SK-N-SH (cell line): ENCODE measurements at regions not wholly inside any gene's neighbourhood (a gene's known extent, or its start where the extent isn't known, plus 50 kb on each side); places are given as distances from the start of the nearest gene placed in this dataset.

Experiments
- CTCF ChIA-PET: fragments of 300-600, 350-600 bp; formaldehyde crosslinking; extraction: SDS; loops from one replicate; lab custom pipeline; 2021; lab: Yijun Ruan, JAX
- POLR2A ChIA-PET: fragments of 350-600 bp; sonication (Branson Sonifier 250); formaldehyde crosslinking; extraction: SDS; loops from one replicate; lab custom pipeline; 2020; ENCODE audit warnings: antibody characterized with exemption, inconsistent platforms; lab: Yijun Ruan, JAX
- DNase-seq: peaks from one replicate; pipeline ENCODE4 v3.0.0; 2012
- H2AFZ ChIP-seq: fragments of 200-600 bp; sonication (generic); 2 replicates; pipeline ENCODE4 v1.8.1; 2016; ENCODE audit warnings: antibody characterized with exemption, mild to moderate bottlenecking, low read depth
- H3F3A ChIP-seq: fragments of 200-600 bp; sonication (generic); replicated peaks from 2 replicates; pipeline ENCODE3; 2016; ENCODE audit warnings: antibody characterized with exemption, mild to moderate bottlenecking; ENCODE audit not compliant: insufficient read depth
- H3K27ac ChIP-seq, 2 experiments: fragments of 200-500 bp in 1 of 2; fragments of 200-600 bp in 1 of 2; sonication (Bioruptor generic) in 1 of 2; sonication (generic), shearing (Covaris generic) in 1 of 2; 2 replicates each; pipeline versions ENCODE4 v1.5.1 to v1.6.1; 2014 to 2016; ENCODE audit warnings: low read depth in 2 of 2, inconsistent platforms in 1 of 2, low read length in 1 of 2, mild to moderate bottlenecking in 1 of 2, mixed read lengths in 1 of 2
- H3K27me3 ChIP-seq: fragments of 200-600 bp; sonication (generic), shearing (Covaris generic); 2 replicates; pipeline ENCODE4 v1.6.1; 2016; ENCODE audit warnings: mixed run types; ENCODE audit not compliant: insufficient read depth
- H3K36me3 ChIP-seq, 2 experiments: fragments of 200-500 bp in 1 of 2; fragments of 200-600 bp in 1 of 2; sonication (Bioruptor generic) in 1 of 2; sonication (generic) in 1 of 2; replicated peaks in 1 of 2; 2 replicates each; pipeline versions ENCODE3 to v1.5.1; 2014 to 2016; ENCODE audit warnings: low read length in 1 of 2, mild to moderate bottlenecking in 1 of 2; ENCODE audit not compliant: insufficient read depth in 2 of 2, control insufficient read depth in 1 of 2
- H3K4me1 ChIP-seq, 2 experiments: fragments of 200-500 bp in 1 of 2; fragments of 200-600 bp in 1 of 2; sonication (Bioruptor generic) in 1 of 2; sonication (generic), shearing (Covaris generic) in 1 of 2; 2 replicates each; pipeline versions ENCODE4 v1.5.1 to v1.6.1; 2014 to 2016; ENCODE audit warnings: low read depth in 1 of 2, low read length in 1 of 2, mixed run types in 1 of 2; ENCODE audit not compliant: insufficient read depth in 2 of 2, control insufficient read depth in 1 of 2
- H3K4me2 ChIP-seq: fragments of 200-600 bp; sonication (generic), shearing (Covaris generic); 2 replicates; pipeline ENCODE4 v1.6.1; 2017; ENCODE audit warnings: mixed run types
- H3K4me3 ChIP-seq, 2 experiments: fragments of 200-500 bp in 1 of 2; fragments of 200-600 bp in 1 of 2; sonication (Bioruptor generic) in 1 of 2; sonication (generic), shearing (Covaris generic) in 1 of 2; 2 replicates each; pipeline versions ENCODE4 v1.5.1 to v1.8.1; 2014 to 2016; ENCODE audit warnings: low read depth in 2 of 2, inconsistent platforms in 1 of 2, low read length in 1 of 2, mild to moderate bottlenecking in 1 of 2, mixed read lengths in 1 of 2, moderate library complexity in 1 of 2
- H3K79me2 ChIP-seq: fragments of 200-600 bp; sonication (generic); 2 replicates; pipeline ENCODE4 v1.8.1; 2017; ENCODE audit warnings: mild to moderate bottlenecking; ENCODE audit not compliant: insufficient read depth
- H3K9ac ChIP-seq: fragments of 200-600 bp; sonication (generic); 2 replicates; pipeline ENCODE4 v1.6.1; 2017; ENCODE audit warnings: mixed run types
- H3K9me2 ChIP-seq: fragments of 200-600 bp; sonication (generic); 2 replicates; pipeline ENCODE4 v1.6.1; 2017; ENCODE audit warnings: mixed run types
- H3K9me3 ChIP-seq: fragments of 200-600 bp; sonication (generic); 2 replicates; pipeline ENCODE4 v1.6.1; 2017; ENCODE audit warnings: mixed run types, mild to moderate bottlenecking, moderate library complexity
- H4K20me1 ChIP-seq: fragments of 200-600 bp; sonication (generic); 2 replicates; pipeline ENCODE4 v1.6.1; 2017; ENCODE audit warnings: mild to moderate bottlenecking, mixed run types; ENCODE audit not compliant: insufficient read depth
- ELF1 ChIP-seq: IDR thresholded peaks from 2 replicates; pipeline ENCODE4 v1.4.0; 2012
- EP300 ChIP-seq, 2 experiments: IDR thresholded peaks; 2 replicates each; pipeline versions ENCODE4 v1.4.0 to v1.6.1; 2012; ENCODE audit warnings: borderline replicate concordance in 1 of 2, low read depth in 1 of 2, low read length in 1 of 2
- EZH2phosphoT487 ChIP-seq: fragments of 200-600 bp; sonication (generic); IDR thresholded peaks from 2 replicates; pipeline ENCODE4 v1.6.1; 2017; ENCODE audit warnings: low read depth, mixed run types, mild to moderate bottlenecking, antibody characterized with exemption, moderate library complexity, borderline replicate concordance
- FOSL2 ChIP-seq: IDR thresholded peaks from 2 replicates; pipeline ENCODE4 v1.4.0; 2012; ENCODE audit warnings: low read depth, mild to moderate bottlenecking, moderate library complexity, borderline replicate concordance
- FOXM1 ChIP-seq: IDR thresholded peaks from 2 replicates; pipeline ENCODE4 v1.4.0; 2012; ENCODE audit warnings: low read depth, mild to moderate bottlenecking
- GABPA ChIP-seq: IDR thresholded peaks from 2 replicates; pipeline ENCODE4 v1.4.0; 2012; ENCODE audit warnings: low read depth, mild to moderate bottlenecking
- JUND ChIP-seq: IDR thresholded peaks from 2 replicates; pipeline ENCODE4 v1.4.0; 2012
- MAX ChIP-seq: IDR thresholded peaks from 2 replicates; pipeline ENCODE4 v1.4.0; 2012; ENCODE audit warnings: low read depth
- MXI1 ChIP-seq: IDR thresholded peaks from 2 replicates; pipeline ENCODE4 v1.6.1; 2012; ENCODE audit warnings: mild to moderate bottlenecking, low read depth, low read length, improper control_type of control experiment
- NFIC ChIP-seq: IDR thresholded peaks from 2 replicates; pipeline ENCODE4 v1.4.0; 2012; ENCODE audit warnings: borderline replicate concordance
- NRF1 ChIP-seq: IDR thresholded peaks from 2 replicates; pipeline ENCODE4 v1.6.1; 2012; ENCODE audit warnings: low read depth, mild to moderate bottlenecking, low read length
- PBX3 ChIP-seq: IDR thresholded peaks from 2 replicates; pipeline ENCODE4; 2012
- POLR2AphosphoS5 ChIP-seq: IDR thresholded peaks from 2 replicates; pipeline ENCODE4 v1.6.1; 2012; ENCODE audit warnings: low read depth, low read length
- RAD21 ChIP-seq: IDR thresholded peaks from 2 replicates; pipeline ENCODE4 v1.6.1; 2012; ENCODE audit warnings: mild to moderate bottlenecking, low read length
- RCOR1 ChIP-seq: fragments of 150-350 bp; IDR thresholded peaks from 2 replicates; pipeline ENCODE4 v1.6.1; 2017; ENCODE audit warnings: antibody characterized with exemption, low read length
- SMC3 ChIP-seq: IDR thresholded peaks from 2 replicates; pipeline ENCODE4 v1.6.1; 2012; ENCODE audit warnings: low read depth, low read length, improper control_type of control experiment
- TEAD4 ChIP-seq: IDR thresholded peaks from 2 replicates; pipeline ENCODE4 v1.4.0; 2012; ENCODE audit warnings: mild to moderate bottlenecking, borderline replicate concordance; ENCODE audit not compliant: insufficient read depth
- USF1 ChIP-seq: IDR thresholded peaks from 2 replicates; pipeline ENCODE4 v1.4.0; 2012; ENCODE audit warnings: low read depth, borderline replicate concordance
- YY1 ChIP-seq: IDR thresholded peaks from 2 replicates; pipeline ENCODE4 v1.4.0; 2012; ENCODE audit warnings: low read depth, mild to moderate bottlenecking
- WGBS: methylation state at CpG from one replicate; pipeline ENCODE4 v1.1.6; 2017; ENCODE audit warnings: low lambda C conversion rate; 5-methylcytosine and 5-hydroxymethylcytosine counted together

GRCh38 chr4:112752510-112752909 is 115.6 kb downstream of the LARP7 start:
- Histone ChIP-seq H3F3A (no peaks in the 10 kb centered on the region), H3K4me1 (no peaks in the 10 kb centered on the region), H3K27me3 (no peaks in the 10 kb centered on the region), H3K36me3 (no peaks in the 10 kb centered on the region), H2AFZ (no peak overlapping the region), H3K4me3 (no peak overlapping the region), H3K4me2 (no peak overlapping the region), H3K27ac (no peak overlapping the region), H3K9me2 (no peaks in the 10 kb centered on the region), H4K20me1 (no peaks in the 10 kb centered on the region), H3K79me2 (no peaks in the 10 kb centered on the region), H3K9ac (no peak overlapping the region), H3K9me3 (no peaks in the 10 kb centered on the region)
- no peak for TF ChIP-seq YY1
- no peak for TF ChIP-seq POLR2AphosphoS5
- TF ChIP-seq RAD21, result no peak
- no peak for TF ChIP-seq NRF1
- no peak for DNase-seq
- CTCF ChIA-PET, result interaction anchor here (7.4 kb wide), 1 partner anchor 12 kb away, joined by 70 read pairs; no protein-coding TSS in a partner anchor
- POLR2A ChIA-PET, result no interaction called here
- 80% methylated on average over 3 of the region's 3 CpGs for WGBS

- H3K27ac ChIP-seq, result no peak overlapping the region
- no peaks in the 10 kb centered on the region for H3F3A ChIP-seq
- H3K36me3 ChIP-seq, result no peaks in the 10 kb centered on the region
- H3K4me1 ChIP-seq, result no peaks in the 10 kb centered on the region
- no peaks in the 10 kb centered on the region for H3K79me2 ChIP-seq
- H2AFZ ChIP-seq, result no peak overlapping the region
- no peaks in the 10 kb centered on the region for H4K20me1 ChIP-seq
- no peaks in the 10 kb centered on the region for H3K9me2 ChIP-seq
- no peaks in the 10 kb centered on the region for H3K27me3 ChIP-seq
- H3K9me3 ChIP-seq, result no peaks in the 10 kb centered on the region
- no peak overlapping the region for H3K9ac ChIP-seq
- DNase-seq, result no peak
- TF ChIP-seq PBX3 (no peak), NRF1 (no peak), MAX (no peak), JUND (no peak), GABPA (no peak), NFIC (no peak), TEAD4 (no peak), RCOR1 (no peak), SMC3 (no peak), FOXM1 (no peak), FOSL2 (no peak), EZH2phosphoT487 (no peak), USF1 (no peak), EP300 (IDR thresholded peaks at IDR 0.05; ENCODE audit: borderline replicate concordance in 1 of 2, low read depth in 1 of 2, low read length in 1 of 2) (no peak), ELF1 (no peak), MXI1 (no peak), YY1 (no peak)
- no peak overlapping the region for H3K4me2 ChIP-seq
- CTCF ChIA-PET, result interaction anchor here (1.4 to 1.7 kb wide), 2 partner anchors 10 to 16 kb away, joined by 3 to 5 read pairs; no protein-coding TSS in a partner anchor
- H3K4me3 ChIP-seq, result no peak overlapping the region
- POLR2A ChIA-PET, result no interaction called here
- WGBS, result 73% methylated on average over 3 of the region's 3 CpGs
These were observed 116.4 kb downstream of the LARP7 start for GRCh38 chr4:112753333-112753732.
